ENCODE measurements at regions not wholly inside any gene's neighbourhood (a gene's known extent, or its start where the extent isn't known, plus 50 kb on each side); places are given as distances from the start of the nearest gene placed in this dataset.

DNA sequence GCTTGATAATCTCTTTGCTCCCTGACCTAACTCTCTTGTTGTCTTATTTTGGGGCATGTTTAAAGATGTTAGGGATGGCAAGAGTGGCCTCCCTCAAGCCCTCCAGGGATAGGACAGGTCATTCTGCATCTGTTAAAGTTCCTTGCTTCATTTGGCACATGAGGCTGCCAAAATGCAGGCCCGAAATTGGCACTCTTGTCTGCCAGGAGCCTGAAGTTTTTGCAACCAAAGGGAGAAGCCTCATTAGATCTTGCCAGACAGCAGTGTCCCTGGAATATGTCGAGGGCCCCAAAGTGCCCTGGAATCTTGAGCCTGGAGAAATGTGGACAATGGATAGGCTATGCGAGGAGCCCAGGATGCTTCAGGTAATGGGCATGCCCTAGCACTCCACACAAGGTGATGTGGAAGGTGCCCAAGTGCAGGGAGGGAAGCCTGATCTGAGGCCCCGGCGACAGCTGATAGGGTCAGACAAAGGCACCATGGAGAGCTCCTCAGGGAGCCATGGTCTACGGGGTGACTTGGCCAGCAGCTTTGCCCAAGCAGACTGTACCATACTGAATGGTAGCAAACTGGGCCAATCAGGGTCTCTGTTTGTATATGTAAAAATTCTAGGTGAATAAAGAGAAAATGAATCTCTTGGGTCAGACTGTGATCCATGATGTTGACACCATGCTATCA is 173.0 kb upstream of the WSCD2 start:
- Histone ChIP-seq H3F3A (replicated peaks; ENCODE audit: insufficient read depth) (no peaks in the 10 kb centered on the region), H3K36me3 (replicated peaks in 1 of 2; ENCODE audit: control insufficient read depth in 1 of 2, insufficient read depth in 2 of 2, low read length in 1 of 2) (no peaks in the 10 kb centered on the region), H2AFZ (ENCODE audit: low read depth) (no peak overlapping the region), H4K20me1 (ENCODE audit: insufficient read depth) (no peaks in the 10 kb centered on the region), H3K4me2 (no peak overlapping the region), H3K27ac (ENCODE audit: low read depth in 2 of 2, low read length in 1 of 2) (no peak overlapping the region), H3K27me3 (ENCODE audit: insufficient read depth) (no peaks in the 10 kb centered on the region), H3K4me3 (ENCODE audit: low read depth in 2 of 2, low read length in 1 of 2) (no peak overlapping the region), H3K9me3 (no peaks in the 10 kb centered on the region), H3K9me2 (no peaks in the 10 kb centered on the region), H3K9ac (no peak overlapping the region), H3K79me2 (ENCODE audit: insufficient read depth) (no peaks in the 10 kb centered on the region), H3K4me1 (ENCODE audit: control insufficient read depth in 1 of 2, insufficient read depth in 2 of 2, low read depth in 1 of 2, low read length in 1 of 2) (no peaks in the 10 kb centered on the region)
- no peak for DNase-seq
- POLR2A ChIA-PET = no interaction called here
- 10% methylated on average over 6 of the region's 6 CpGs for WGBS (ENCODE audit: low lambda C conversion rate)
- CTCF ChIA-PET = interaction anchor here (1.8 kb wide), 1 partner anchor 9 kb away, joined by 4 read pairs; no protein-coding TSS in a partner anchor
- TF ChIP-seq, protein P1, sequence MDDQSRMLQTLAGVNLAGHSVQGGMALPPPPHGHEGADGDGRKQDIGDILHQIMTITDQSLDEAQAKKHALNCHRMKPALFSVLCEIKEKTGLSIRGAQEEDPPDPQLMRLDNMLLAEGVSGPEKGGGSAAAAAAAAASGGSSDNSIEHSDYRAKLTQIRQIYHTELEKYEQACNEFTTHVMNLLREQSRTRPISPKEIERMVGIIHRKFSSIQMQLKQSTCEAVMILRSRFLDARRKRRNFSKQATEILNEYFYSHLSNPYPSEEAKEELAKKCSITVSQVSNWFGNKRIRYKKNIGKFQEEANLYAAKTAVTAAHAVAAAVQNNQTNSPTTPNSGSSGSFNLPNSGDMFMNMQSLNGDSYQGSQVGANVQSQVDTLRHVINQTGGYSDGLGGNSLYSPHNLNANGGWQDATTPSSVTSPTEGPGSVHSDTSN (IDR thresholded peaks at IDR 0.05) = no peak
- TF ChIP-seq, protein P2, sequence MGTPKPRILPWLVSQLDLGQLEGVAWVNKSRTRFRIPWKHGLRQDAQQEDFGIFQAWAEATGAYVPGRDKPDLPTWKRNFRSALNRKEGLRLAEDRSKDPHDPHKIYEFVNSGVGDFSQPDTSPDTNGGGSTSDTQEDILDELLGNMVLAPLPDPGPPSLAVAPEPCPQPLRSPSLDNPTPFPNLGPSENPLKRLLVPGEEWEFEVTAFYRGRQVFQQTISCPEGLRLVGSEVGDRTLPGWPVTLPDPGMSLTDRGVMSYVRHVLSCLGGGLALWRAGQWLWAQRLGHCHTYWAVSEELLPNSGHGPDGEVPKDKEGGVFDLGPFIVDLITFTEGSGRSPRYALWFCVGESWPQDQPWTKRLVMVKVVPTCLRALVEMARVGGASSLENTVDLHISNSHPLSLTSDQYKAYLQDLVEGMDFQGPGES (IDR thresholded peaks at IDR 0.05; ENCODE audit: low read depth, low read length) = no peak
- no peak for TF ChIP-seq RXRA (IDR thresholded peaks at IDR 0.05; ENCODE audit: borderline replicate concordance, low read depth)
- TF ChIP-seq, protein P3, sequence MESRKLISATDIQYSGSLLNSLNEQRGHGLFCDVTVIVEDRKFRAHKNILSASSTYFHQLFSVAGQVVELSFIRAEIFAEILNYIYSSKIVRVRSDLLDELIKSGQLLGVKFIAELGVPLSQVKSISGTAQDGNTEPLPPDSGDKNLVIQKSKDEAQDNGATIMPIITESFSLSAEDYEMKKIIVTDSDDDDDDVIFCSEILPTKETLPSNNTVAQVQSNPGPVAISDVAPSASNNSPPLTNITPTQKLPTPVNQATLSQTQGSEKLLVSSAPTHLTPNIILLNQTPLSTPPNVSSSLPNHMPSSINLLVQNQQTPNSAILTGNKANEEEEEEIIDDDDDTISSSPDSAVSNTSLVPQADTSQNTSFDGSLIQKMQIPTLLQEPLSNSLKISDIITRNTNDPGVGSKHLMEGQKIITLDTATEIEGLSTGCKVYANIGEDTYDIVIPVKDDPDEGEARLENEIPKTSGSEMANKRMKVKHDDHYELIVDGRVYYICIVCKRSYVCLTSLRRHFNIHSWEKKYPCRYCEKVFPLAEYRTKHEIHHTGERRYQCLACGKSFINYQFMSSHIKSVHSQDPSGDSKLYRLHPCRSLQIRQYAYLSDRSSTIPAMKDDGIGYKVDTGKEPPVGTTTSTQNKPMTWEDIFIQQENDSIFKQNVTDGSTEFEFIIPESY (IDR thresholded peaks at IDR 0.05; ENCODE audit: borderline replicate concordance, low read depth) = no peak
- TF ChIP-seq, protein P4, sequence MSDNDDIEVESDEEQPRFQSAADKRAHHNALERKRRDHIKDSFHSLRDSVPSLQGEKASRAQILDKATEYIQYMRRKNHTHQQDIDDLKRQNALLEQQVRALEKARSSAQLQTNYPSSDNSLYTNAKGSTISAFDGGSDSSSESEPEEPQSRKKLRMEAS (IDR thresholded peaks at IDR 0.05; ENCODE audit: low read depth) = no peak
- TF ChIP-seq POLR2AphosphoS5 (IDR thresholded peaks at IDR 0.05; ENCODE audit: low read depth, low read length) = no peak
- TF ChIP-seq GATA2 (CRISPR knock-in tag; IDR thresholded peaks at IDR 0.05) = no peak
- TF ChIP-seq, protein P5, sequence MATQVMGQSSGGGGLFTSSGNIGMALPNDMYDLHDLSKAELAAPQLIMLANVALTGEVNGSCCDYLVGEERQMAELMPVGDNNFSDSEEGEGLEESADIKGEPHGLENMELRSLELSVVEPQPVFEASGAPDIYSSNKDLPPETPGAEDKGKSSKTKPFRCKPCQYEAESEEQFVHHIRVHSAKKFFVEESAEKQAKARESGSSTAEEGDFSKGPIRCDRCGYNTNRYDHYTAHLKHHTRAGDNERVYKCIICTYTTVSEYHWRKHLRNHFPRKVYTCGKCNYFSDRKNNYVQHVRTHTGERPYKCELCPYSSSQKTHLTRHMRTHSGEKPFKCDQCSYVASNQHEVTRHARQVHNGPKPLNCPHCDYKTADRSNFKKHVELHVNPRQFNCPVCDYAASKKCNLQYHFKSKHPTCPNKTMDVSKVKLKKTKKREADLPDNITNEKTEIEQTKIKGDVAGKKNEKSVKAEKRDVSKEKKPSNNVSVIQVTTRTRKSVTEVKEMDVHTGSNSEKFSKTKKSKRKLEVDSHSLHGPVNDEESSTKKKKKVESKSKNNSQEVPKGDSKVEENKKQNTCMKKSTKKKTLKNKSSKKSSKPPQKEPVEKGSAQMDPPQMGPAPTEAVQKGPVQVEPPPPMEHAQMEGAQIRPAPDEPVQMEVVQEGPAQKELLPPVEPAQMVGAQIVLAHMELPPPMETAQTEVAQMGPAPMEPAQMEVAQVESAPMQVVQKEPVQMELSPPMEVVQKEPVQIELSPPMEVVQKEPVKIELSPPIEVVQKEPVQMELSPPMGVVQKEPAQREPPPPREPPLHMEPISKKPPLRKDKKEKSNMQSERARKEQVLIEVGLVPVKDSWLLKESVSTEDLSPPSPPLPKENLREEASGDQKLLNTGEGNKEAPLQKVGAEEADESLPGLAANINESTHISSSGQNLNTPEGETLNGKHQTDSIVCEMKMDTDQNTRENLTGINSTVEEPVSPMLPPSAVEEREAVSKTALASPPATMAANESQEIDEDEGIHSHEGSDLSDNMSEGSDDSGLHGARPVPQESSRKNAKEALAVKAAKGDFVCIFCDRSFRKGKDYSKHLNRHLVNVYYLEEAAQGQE (IDR thresholded peaks at IDR 0.05; ENCODE audit: low read depth, low read length) = no peak
- no peak for TF ChIP-seq FOXM1 (IDR thresholded peaks at IDR 0.05; ENCODE audit: low read depth)
- no peak for TF ChIP-seq JUND (IDR thresholded peaks at IDR 0.05)
- TF ChIP-seq, protein P6, sequence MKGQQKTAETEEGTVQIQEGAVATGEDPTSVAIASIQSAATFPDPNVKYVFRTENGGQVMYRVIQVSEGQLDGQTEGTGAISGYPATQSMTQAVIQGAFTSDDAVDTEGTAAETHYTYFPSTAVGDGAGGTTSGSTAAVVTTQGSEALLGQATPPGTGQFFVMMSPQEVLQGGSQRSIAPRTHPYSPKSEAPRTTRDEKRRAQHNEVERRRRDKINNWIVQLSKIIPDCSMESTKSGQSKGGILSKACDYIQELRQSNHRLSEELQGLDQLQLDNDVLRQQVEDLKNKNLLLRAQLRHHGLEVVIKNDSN (IDR thresholded peaks at IDR 0.05; ENCODE audit: borderline replicate concordance, low read depth) = no peak
- no peak for TF ChIP-seq RFX5 (IDR thresholded peaks at IDR 0.05; ENCODE audit: low read length)
- TF ChIP-seq, protein P7, sequence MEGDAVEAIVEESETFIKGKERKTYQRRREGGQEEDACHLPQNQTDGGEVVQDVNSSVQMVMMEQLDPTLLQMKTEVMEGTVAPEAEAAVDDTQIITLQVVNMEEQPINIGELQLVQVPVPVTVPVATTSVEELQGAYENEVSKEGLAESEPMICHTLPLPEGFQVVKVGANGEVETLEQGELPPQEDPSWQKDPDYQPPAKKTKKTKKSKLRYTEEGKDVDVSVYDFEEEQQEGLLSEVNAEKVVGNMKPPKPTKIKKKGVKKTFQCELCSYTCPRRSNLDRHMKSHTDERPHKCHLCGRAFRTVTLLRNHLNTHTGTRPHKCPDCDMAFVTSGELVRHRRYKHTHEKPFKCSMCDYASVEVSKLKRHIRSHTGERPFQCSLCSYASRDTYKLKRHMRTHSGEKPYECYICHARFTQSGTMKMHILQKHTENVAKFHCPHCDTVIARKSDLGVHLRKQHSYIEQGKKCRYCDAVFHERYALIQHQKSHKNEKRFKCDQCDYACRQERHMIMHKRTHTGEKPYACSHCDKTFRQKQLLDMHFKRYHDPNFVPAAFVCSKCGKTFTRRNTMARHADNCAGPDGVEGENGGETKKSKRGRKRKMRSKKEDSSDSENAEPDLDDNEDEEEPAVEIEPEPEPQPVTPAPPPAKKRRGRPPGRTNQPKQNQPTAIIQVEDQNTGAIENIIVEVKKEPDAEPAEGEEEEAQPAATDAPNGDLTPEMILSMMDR (IDR thresholded peaks at IDR 0.05) = no peak
- no peak for TF ChIP-seq TAF1 (IDR thresholded peaks at IDR 0.05; ENCODE audit: borderline replicate concordance, low read depth, low read length)
- no peak for TF ChIP-seq CHD2 (IDR thresholded peaks at IDR 0.05; ENCODE audit: low read length, partially characterized antibody)
- no peak for TF ChIP-seq SMC3 (IDR thresholded peaks at IDR 0.05; ENCODE audit: low read depth, low read length)
- no peak for TF ChIP-seq NFIC (IDR thresholded peaks at IDR 0.05; ENCODE audit: borderline replicate concordance)
- TF ChIP-seq TEAD4 (IDR thresholded peaks at IDR 0.05; ENCODE audit: borderline replicate concordance, insufficient read depth) = no peak
- TF ChIP-seq GABPA (IDR thresholded peaks at IDR 0.05; ENCODE audit: low read depth) = no peak

Measured in SK-N-SH (cell line).